Skeletal muscle tissue (tissue), 3 donors: ENCODE measurements at regions not wholly inside any gene's neighbourhood (a gene's known extent, or its start where the extent isn't known, plus 50 kb on each side); places are given as distances from the start of the nearest gene placed in this dataset.

Experiments used
- H3K27ac ChIP-seq: one replicate; pipeline ENCODE4 v1.7.0; 2013; ENCODE audit warnings: mild to moderate bottlenecking, low read depth, low read length, inconsistent platforms
- H3K27me3 ChIP-seq, 3 donors: one replicate each; pipeline ENCODE4 v1.7.0; 2013; ENCODE audit warnings: low read length in 3 of 3; ENCODE audit not compliant: control insufficient read depth in 3 of 3, insufficient read depth in 3 of 3
- H3K36me3 ChIP-seq, 3 donors: one replicate each; pipeline ENCODE4 v1.7.0; 2013; ENCODE audit warnings: low read length in 3 of 3; ENCODE audit not compliant: control insufficient read depth in 3 of 3, insufficient read depth in 3 of 3
- H3K4me1 ChIP-seq, 3 donors: one replicate each; pipeline ENCODE4 v1.7.0; 2013; ENCODE audit warnings: low read length in 3 of 3, mild to moderate bottlenecking in 3 of 3; ENCODE audit not compliant: control insufficient read depth in 3 of 3, insufficient read depth in 3 of 3
- H3K4me3 ChIP-seq, 3 donors: one replicate each; pipeline ENCODE4 v1.7.0; 2013; ENCODE audit warnings: low read length in 3 of 3
- H3K9ac ChIP-seq, 3 donors: one replicate each; pipeline ENCODE4 v1.7.0; 2013; ENCODE audit warnings: low read length in 3 of 3, mild to moderate bottlenecking in 3 of 3, moderate library complexity in 2 of 3, low read depth in 1 of 3
- H3K9me3 ChIP-seq, 3 donors: one replicate each; pipeline ENCODE4 v1.7.0; 2013; ENCODE audit warnings: low read length in 3 of 3; ENCODE audit not compliant: control insufficient read depth in 3 of 3
- donor health status: Osteomylitis.

DNA sequence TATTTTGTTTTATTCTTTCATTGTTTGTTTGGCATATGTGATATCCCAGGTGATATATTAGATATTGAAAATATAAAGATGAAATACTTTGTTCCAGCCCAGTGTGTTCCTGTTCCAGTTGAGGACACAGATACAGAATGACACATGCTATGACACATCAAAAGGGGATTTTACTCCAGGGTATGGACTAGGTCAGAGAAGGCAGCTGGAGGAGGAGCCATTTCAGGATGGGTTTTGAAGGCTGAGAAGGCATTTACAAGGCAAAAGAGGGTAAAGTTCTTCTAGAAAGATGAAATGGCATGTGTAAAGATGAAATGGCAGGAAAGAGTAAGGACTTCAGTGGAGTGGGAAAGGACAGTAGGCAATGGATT is 163.8 kb downstream of the ZIC1 start:
- no peak overlapping the region for H3K9ac ChIP-seq
- no peak overlapping the region for H3K4me3 ChIP-seq
- no peaks in the 10 kb centered on the region for H3K27me3 ChIP-seq
- no peaks in the 10 kb centered on the region for H3K9me3 ChIP-seq
- H3K4me1 ChIP-seq: no peaks in the 10 kb centered on the region
- H3K27ac ChIP-seq: no peak overlapping the region
- H3K36me3 ChIP-seq: no peaks in the 10 kb centered on the region

DNA sequence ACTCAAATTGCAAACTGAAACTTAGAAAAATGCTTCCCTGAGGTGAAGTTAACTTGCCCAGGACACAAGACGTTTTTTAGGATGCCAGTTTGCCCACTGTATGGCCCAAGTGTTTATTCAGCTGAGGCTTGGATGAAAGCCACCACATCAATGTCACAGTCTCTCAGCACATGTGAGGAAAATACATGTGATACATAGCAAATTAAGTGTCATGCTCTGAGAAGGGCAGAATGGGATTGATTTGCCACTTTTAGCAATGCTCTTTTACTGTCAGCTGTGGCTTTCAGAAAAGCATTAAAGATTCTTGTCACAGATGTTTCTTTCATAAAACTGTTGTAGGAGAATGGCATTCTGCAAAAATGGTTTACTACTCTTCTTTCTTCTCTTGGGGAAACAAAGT is 165.5 kb downstream of the ZIC1 start:
- Histone ChIP-seq H3K4me3 (no peak overlapping the region), H3K36me3 (no peaks in the 10 kb centered on the region), H3K27me3 (no peaks in the 10 kb centered on the region), H3K4me1 (no peaks in the 10 kb centered on the region), H3K27ac (no peak overlapping the region), H3K9me3 (no peaks in the 10 kb centered on the region), H3K9ac (no peak overlapping the region)

DNA sequence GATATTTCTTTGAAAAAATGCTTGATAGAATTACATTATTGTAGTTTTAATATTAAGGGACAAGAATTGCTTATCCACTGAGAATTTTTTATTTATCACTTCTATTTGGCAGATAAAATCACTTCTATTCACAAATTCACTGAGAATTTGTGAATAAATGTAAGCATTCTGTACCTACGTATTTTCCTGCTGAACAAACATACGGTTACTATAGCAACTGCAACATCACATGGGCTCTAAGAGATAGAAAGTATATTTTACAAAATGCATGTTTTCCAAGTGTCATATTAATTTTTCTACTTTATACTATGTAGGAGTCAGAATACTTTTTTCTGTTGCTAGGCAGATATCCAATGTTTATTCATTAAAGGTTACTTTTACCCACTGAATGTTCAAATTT is 166.2 kb downstream of the ZIC1 start:
- no peak overlapping the region for H3K9ac ChIP-seq
- H3K27me3 ChIP-seq: no peaks in the 10 kb centered on the region
- no peaks in the 10 kb centered on the region for H3K9me3 ChIP-seq
- H3K4me1 ChIP-seq: no peaks in the 10 kb centered on the region
- H3K27ac ChIP-seq: no peak overlapping the region
- no peaks in the 10 kb centered on the region for H3K36me3 ChIP-seq
- no peak overlapping the region for H3K4me3 ChIP-seq

DNA sequence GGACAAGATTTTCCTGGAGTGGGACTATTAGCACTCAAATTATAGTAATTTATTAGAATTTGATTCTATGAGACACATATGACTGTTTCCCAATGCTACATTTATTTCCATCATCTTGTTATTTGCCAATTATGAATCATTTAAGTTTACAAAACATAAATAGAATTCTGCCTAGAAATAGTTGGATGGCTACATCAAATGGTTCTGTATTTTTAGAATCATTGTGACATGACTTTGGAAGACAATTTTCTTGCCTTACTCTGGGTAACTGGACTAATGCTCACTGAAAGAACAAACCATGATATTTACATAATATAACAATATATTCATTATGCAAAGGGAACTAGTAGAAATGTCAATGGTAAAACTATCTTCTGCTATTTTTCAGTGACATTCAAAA is 173.5 kb downstream of the ZIC1 start:
- Histone ChIP-seq H3K4me1 (no peaks in the 10 kb centered on the region), H3K36me3 (no peaks in the 10 kb centered on the region), H3K27ac (no peak overlapping the region), H3K9me3 (no peaks in the 10 kb centered on the region), H3K27me3 (no peaks in the 10 kb centered on the region), H3K4me3 (no peak overlapping the region), H3K9ac (no peak overlapping the region)

DNA sequence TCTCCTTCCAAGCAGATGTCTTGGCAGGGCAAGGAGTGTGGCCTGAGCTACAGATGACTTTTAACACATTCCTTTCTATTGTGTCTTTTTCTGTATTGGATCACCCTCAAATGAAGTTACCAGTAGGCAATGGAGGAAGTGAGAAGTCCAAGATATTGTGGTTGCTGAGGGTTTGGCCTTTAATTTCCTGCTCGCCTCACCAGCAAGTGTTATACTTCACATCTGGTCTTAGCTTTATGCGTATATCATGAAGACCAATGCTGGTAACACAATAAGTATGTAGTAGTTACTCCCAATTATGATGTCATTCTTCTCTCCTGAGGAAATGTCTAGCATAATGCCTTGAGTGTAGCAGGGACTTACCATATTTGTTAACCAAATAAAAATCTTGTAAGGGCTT is 179.9 kb downstream of the ZIC1 start:
- no peak overlapping the region for H3K4me3 ChIP-seq
- no peak overlapping the region for H3K9ac ChIP-seq
- H3K36me3 ChIP-seq: no peaks in the 10 kb centered on the region
- no peaks in the 10 kb centered on the region for H3K4me1 ChIP-seq
- no peak overlapping the region for H3K27ac ChIP-seq
- H3K27me3 ChIP-seq: no peaks in the 10 kb centered on the region
- H3K9me3 ChIP-seq: no peaks in the 10 kb centered on the region

DNA sequence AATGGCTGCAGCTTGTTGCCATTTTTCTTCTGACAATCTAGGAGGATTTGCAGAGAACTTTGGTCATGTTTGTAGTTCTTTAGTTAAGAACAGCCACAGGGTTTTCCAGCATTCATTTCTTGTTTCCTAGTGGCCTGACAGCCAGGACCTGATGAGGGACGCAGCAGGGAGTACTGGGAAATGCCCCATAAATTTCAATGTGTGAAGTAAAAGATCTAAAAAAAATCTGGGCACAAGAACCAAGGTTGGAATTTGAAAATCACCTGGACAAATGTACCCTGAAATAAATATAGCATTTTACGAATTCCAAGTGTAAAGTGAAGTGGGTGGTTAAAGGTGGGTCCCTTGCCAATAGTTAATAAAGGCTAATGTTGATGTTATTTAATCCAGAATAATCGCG is 195.0 kb downstream of the ZIC1 start:
- no peak overlapping the region for H3K27ac ChIP-seq
- H3K4me3 ChIP-seq: no peak overlapping the region
- H3K36me3 ChIP-seq: no peaks in the 10 kb centered on the region
- no peak overlapping the region for H3K9ac ChIP-seq
- H3K27me3 ChIP-seq: no peaks in the 10 kb centered on the region
- H3K9me3 ChIP-seq: no peaks in the 10 kb centered on the region
- no peaks in the 10 kb centered on the region for H3K4me1 ChIP-seq

DNA sequence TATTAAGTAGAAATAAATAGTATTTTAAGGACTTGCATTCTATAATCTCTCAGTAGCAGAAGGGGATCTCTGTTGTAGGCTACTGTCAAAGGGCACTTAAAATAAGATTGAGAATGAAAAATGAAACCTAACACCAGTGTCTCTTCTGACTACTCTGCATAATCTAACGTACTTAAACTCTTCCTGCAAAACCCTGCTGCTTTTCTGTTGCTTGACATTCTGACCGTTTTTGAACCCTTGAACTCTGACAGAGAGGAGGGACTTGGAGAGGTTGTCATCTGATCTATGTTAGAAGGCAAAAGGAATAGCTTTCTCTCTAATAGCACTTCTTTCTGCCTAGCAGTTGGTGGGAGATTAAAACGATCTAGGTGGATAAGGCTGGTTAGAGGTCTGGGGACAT is 204.6 kb downstream of the ZIC1 start:
- no peaks in the 10 kb centered on the region for H3K27me3 ChIP-seq
- H3K9ac ChIP-seq: no peak overlapping the region
- H3K4me3 ChIP-seq: peak overlapping the region in 1 of 3 donors; percentile 7
- H3K9me3 ChIP-seq: no peaks in the 10 kb centered on the region
- no peak overlapping the region for H3K27ac ChIP-seq
- no peaks in the 10 kb centered on the region for H3K36me3 ChIP-seq
- H3K4me1 ChIP-seq: peaks cover 0 to 2% (median 0%) of the 10 kb centered on the region in 3 donors

DNA sequence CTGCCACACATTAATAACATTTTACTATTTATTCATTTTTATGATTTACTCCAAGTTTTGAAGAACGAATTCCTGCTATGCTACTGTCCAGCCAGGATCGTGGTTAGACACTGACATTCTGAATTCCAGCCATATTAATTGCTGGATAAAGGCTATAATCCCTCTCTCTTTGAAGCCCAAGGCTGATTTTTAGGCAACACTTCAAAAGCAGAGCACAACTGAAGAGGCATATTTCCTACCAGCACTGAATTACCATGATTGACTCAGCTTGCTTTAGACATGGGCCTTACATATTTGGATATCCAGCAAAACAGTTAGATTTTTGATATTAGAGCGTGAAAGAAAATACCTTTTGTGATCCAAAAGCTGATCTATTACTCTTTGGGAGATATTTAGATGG is 205.0 kb downstream of the ZIC1 start:
- H3K4me1 ChIP-seq: peaks cover 0 to 2% (median 0%) of the 10 kb centered on the region in 3 donors
- H3K4me3 ChIP-seq: no peak overlapping the region
- H3K27ac ChIP-seq: no peak overlapping the region
- no peak overlapping the region for H3K9ac ChIP-seq
- H3K9me3 ChIP-seq: no peaks in the 10 kb centered on the region
- no peaks in the 10 kb centered on the region for H3K36me3 ChIP-seq
- no peaks in the 10 kb centered on the region for H3K27me3 ChIP-seq

DNA sequence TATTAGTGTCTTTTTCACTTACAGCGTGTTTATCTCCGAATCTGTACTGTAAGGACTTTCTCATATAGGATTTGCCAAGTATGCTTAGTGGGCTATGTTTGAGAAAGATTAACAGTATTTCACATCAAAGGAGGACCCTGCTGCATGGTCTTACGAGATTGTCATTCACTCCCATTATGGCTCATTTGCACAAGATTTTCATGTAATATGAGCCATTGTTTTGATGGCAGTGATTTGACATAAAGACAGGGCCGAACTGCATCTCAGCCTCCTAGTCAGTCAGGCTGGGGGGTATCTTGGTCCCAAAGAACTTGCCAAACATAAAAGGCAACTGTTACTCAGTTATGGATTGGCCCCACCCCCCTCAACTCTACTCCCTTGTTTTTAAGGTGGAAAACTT is 205.9 kb downstream of the ZIC1 start:
- Histone ChIP-seq H3K36me3 (no peaks in the 10 kb centered on the region), H3K4me3 (no peak overlapping the region), H3K9me3 (no peaks in the 10 kb centered on the region), H3K27ac (no peak overlapping the region), H3K4me1 (peaks cover 0 to 2% (median 0%) of the 10 kb centered on the region in 3 donors), H3K9ac (no peak overlapping the region), H3K27me3 (no peaks in the 10 kb centered on the region)

DNA sequence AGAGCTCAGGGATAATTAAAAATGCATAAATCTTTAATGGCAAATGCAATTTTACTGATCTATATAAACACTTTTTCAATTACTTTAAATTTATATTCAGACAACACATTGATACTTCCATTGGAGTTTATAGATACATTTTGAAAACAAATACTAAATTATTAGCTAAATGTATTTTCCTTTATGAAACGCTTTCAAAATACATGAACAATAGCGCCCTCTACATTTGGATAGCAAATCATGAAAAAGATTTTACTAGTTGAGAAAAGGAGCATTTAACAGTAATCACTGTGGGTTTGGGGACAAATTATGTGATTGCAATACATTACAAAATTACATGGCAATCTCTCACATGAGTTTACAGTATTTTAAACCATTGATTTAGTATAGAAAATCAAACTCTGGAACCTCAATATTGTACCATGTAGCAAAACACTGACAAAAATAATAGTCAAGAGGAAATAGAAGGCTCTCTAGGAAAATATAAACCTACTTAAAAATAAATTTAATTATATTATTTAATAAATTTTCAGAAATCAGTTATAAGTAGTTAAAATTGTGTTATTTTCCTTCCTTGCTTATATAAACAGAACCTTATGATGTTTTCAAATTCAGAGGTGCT is 207.9 kb downstream of the ZIC1 start:
- Histone ChIP-seq H3K27me3 (no peaks in the 10 kb centered on the region), H3K4me3 (no peak overlapping the region), H3K9ac (no peak overlapping the region), H3K36me3 (no peaks in the 10 kb centered on the region), H3K27ac (no peak overlapping the region), H3K4me1 (peaks cover 0 to 2% (median 0%) of the 10 kb centered on the region in 3 donors), H3K9me3 (no peaks in the 10 kb centered on the region)

DNA sequence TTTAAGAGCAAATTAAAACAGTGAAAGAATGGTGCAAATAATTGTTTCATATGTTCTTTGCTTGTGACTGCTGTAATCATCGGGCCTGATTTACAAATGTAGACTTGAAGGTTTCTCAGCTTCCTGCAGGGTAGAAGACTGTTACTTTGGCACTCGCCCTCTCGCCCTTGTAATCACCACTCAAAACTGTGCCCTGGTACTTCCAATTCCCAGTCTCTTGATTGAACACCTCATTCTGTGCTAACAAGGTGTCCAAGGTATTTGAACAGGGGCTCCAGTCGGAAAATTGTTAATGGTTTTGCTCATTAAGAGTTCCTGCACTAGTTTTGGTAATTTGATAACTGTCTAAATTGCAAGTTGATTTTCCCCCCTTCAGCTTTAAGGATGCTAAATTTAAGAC is 209.5 kb downstream of the ZIC1 start:
- H3K9ac ChIP-seq: no peak overlapping the region
- H3K27ac ChIP-seq: no peak overlapping the region
- no peak overlapping the region for H3K4me3 ChIP-seq
- H3K27me3 ChIP-seq: no peaks in the 10 kb centered on the region
- H3K4me1 ChIP-seq: peaks cover 0 to 2% (median 0%) of the 10 kb centered on the region in 3 donors
- H3K9me3 ChIP-seq: no peaks in the 10 kb centered on the region
- no peaks in the 10 kb centered on the region for H3K36me3 ChIP-seq
